Peyer's patch (tissue), 4 donors: ENCODE measurements at regions not wholly inside any gene's neighbourhood (a gene's known extent, or its start where the extent isn't known, plus 50 kb on each side); places are given as distances from the start of the nearest gene placed in this dataset.

Experiments used
- CTCF ChIP-seq, 6 experiments: fragments of 450-650 bp in 4 of 6; fragments of 200-600 bp in 2 of 6; sonication (generic) in 1 of 6; IDR thresholded peaks; one replicate each; pipeline ENCODE4 v1.5.1; 2017 to 2019; ENCODE audit warnings: antibody characterized with exemption in 6 of 6, mild to moderate bottlenecking in 3 of 6, moderate library complexity in 1 of 6
- POLR2A ChIP-seq, 2 donors: fragments of 450-650 bp; IDR thresholded peaks; one replicate each; pipeline ENCODE4 v1.5.1; 2017; ENCODE audit warnings: antibody characterized with exemption in 2 of 2, mild to moderate bottlenecking in 2 of 2, moderate library complexity in 2 of 2

DNA sequence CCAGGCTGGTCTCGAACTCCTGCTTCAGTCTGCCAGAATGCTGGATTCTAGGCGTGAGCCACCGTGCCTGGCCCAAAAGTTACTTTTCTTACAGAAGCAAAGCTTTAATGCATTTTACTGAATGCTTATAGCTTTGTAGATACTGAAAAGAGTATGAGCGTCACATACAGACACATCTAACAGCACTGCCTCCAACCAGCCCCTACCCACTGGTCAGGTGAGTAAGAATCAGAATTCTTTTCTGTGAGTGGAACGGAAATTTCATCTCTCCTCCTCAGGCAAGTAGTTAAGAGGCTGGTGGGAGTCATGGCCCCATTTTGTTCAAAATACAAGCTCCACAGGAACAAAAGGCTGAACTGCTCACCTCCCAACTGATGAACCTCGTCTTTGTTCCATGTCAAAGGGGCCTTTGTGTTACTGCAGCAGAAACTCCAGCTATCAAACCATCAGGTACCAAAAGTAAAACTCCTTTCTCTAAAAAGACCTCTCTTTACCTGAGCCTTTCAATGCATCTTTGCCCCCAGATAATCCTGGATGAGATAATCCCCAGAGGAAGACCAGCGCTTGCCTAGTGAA lies 92.4 kb upstream of the RPH3AL start:
- TF ChIP-seq CTCF (IDR thresholded peaks at IDR 0.05) (no peak), POLR2A (IDR thresholded peaks at IDR 0.05) (no peak)
